ENCODE measurements at regions not wholly inside any gene's neighbourhood (a gene's known extent, or its start where the extent isn't known, plus 50 kb on each side); places are given as distances from the start of the nearest gene placed in this dataset.

DNA sequence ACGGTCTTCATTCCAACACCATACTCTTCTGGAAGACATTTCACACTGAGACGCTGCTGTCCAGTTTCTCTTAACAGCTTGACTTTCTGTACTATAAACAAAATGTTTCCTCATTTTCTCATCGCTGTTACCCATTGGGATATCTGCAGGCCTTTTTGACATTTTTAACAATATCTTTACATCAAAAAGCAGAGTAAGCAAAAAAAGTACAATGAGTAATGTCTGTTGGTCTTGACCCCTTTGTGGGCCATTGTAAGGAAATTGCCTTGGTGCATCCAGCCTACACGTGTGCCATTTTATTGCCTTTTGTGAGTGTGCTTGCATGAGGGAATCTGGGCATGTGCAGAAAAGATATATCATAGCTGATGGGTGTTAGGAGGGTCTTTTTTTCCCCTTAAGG lies 129.1 kb upstream of the MANEA start:
- TF ChIP-seq, protein P1, sequence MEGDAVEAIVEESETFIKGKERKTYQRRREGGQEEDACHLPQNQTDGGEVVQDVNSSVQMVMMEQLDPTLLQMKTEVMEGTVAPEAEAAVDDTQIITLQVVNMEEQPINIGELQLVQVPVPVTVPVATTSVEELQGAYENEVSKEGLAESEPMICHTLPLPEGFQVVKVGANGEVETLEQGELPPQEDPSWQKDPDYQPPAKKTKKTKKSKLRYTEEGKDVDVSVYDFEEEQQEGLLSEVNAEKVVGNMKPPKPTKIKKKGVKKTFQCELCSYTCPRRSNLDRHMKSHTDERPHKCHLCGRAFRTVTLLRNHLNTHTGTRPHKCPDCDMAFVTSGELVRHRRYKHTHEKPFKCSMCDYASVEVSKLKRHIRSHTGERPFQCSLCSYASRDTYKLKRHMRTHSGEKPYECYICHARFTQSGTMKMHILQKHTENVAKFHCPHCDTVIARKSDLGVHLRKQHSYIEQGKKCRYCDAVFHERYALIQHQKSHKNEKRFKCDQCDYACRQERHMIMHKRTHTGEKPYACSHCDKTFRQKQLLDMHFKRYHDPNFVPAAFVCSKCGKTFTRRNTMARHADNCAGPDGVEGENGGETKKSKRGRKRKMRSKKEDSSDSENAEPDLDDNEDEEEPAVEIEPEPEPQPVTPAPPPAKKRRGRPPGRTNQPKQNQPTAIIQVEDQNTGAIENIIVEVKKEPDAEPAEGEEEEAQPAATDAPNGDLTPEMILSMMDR (IDR thresholded peaks at IDR 0.05; ENCODE audit: low read depth, low read length), result no peak
- H3K4me3 ChIP-seq (ENCODE audit: low read depth, low read length), result no peak overlapping the region

DNA sequence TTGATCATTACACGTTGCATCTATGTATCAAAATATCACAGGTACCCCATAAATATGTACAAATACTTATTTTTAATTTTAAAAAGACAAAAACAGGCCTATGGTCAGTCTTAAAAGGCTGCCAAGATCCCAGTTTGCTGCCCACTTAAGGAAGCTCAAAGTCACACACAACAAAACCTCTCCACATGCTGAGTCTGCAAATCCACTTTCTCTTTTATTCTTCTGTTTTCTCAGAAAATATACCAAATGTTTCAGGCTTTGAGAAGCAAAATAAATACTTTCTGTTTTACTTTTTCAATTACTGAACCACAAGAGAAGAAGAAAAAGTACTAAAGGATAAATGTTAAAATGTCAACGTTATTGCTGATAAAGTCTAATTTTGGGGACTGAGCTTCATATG lies 107.8 kb upstream of the MANEA start:
- TF ChIP-seq, protein P1 (IDR thresholded peaks at IDR 0.05; ENCODE audit: low read depth, low read length), result no peak
- no peak overlapping the region for H3K4me3 ChIP-seq (ENCODE audit: low read depth, low read length)

DNA sequence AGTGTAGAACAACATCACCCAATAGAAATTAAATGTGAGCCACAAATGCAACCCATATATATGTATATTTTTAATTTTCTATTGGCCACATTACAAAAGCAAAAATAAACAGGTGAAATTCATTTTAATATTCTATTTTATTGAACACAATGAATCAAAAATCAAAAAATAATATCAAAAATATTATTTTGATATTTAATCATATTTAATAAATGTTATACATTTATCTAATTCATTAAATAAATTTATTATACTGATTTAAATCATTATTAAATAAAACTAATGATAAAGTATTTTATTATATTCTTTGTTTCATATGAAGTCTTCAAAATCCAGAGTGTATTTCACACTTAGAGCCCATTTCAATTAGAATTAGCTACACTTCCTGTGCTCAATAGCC lies 98.4 kb upstream of the MANEA start:
- TF ChIP-seq, protein P1 (IDR thresholded peaks at IDR 0.05; ENCODE audit: low read depth, low read length), result no peak

DNA sequence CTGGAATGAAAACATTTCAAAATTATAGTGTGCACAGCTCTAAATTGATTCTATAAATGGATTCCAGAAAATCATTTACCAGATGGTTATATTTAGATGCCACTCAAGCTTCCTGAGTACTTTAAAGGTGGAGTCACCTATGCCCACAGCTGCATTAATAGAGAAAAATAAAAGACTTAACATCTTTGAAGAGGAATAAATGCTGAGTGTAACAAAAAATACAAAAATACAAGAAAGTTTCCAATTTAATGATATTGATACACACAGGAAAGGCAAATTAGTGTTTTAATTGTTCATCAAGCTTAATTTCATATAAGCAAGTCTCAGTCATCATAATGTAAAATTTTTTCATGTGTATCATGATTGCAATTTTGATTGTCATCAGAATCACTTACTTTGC lies 89.5 kb upstream of the MANEA start:
- TF ChIP-seq, protein P1 (IDR thresholded peaks at IDR 0.05; ENCODE audit: low read depth, low read length), result no peak
- H3K4me3 ChIP-seq (ENCODE audit: low read depth, low read length), result no peak overlapping the region

More for the DNA sequence above, 98.4 kb upstream of the MANEA start:
- H3K4me3 ChIP-seq (ENCODE audit: low read depth, low read length), result no peak overlapping the region

DNA sequence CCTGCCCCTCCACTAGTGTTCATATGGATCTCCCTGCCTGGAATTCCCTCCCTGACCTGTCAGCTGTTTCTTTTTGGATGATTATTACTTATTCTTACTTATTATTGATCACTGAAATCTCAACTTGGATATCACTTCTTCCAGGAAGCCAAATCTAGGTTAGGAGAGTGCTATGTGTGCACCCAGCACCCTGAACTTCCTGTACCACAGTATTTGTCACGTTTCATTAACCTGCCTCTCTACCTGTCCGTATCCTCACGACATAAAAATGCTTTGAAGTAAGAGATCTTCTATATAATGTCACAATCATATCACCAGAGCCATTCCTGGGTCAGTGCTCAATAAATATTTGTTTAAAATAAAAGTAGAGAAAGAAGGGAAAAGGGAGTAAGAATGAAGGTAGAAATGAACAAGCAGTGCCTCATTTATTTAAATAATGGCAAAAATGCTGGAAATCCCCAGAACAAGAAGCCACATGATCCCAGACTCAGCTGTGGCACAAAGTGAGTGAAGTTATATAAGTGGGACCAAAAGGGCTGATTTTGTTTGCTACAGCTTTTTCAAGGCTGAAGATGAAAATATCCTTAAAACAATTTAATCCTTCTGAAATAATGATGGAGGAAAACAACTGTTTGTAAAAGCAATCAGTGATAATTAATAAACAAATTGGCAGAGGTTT lies 88.0 kb upstream of the MANEA start:
- H3K4me3 ChIP-seq (ENCODE audit: low read depth, low read length), result no peak overlapping the region
- TF ChIP-seq, protein P1 (IDR thresholded peaks at IDR 0.05; ENCODE audit: low read depth, low read length), result no peak

DNA sequence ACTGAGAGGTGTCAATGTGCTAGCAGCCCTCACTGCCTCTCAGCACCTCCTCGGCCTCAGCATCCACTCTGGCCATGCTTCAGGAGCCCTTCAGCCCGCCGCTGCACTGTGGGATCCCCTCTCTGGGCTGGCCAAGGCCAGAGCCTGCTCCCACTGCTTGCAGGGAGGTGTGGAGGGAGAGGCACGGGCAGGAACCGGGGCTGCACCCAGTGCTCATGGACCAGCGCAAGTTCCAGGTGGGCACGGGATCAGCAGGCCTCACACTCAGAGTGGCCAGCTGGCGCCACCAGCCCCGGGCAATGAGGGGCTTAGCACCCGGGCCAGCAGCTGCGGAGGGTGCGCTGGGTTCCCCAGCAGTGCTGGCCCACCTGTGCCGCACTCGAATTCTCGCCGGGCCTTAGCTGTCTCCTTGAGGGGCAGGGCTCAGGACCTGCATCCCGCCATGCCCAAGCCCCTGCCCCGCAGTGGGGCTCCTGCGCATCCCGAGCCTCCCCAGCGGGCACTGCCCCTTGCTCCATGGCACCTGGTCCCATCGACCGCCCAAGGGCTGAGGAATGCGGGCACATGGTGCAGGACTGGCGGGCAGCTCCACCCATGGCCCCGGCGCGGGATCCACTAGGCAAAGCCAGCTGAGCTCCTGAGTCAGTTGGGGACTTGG lies 80.4 kb upstream of the MANEA start:
- TF ChIP-seq, protein P1 (IDR thresholded peaks at IDR 0.05; ENCODE audit: low read depth, low read length), result no peak
- H3K4me3 ChIP-seq (ENCODE audit: low read depth, low read length), result no peak overlapping the region

Measured in WI38 (cell line).